Psoas muscle (tissue), 7 donors: ENCODE measurements at regions not wholly inside any gene's neighbourhood (a gene's known extent, or its start where the extent isn't known, plus 50 kb on each side); places are given as distances from the start of the nearest gene placed in this dataset.

Experiments
- ATAC-seq, 4 donors: fragments of 200-7000 bp; cut with Tn5 transposase; one replicate each; pipeline ENCODE4 v1.9.1; 2020; ENCODE audit warnings: moderate library complexity in 3 of 4, mild to moderate bottlenecking in 2 of 4
- DNase-seq, 2 donors: peaks; one replicate each; pipeline ENCODE4 v3.0.0-alpha.2; 2020
- H3K27ac ChIP-seq: fragments of 200-600 bp; one replicate; pipeline ENCODE4 v1.8.0; 2022
- H3K27me3 ChIP-seq, 3 donors: fragments of 200-600 bp in 1 of 3; one replicate each; pipeline versions ENCODE4 v1.6.1 to v1.8.0; 2013 to 2022; ENCODE audit warnings: low read length in 2 of 3, mild to moderate bottlenecking in 2 of 3, moderate library complexity in 1 of 3; ENCODE audit not compliant: insufficient read depth in 3 of 3
- H3K36me3 ChIP-seq, 2 donors: fragments of 200-600 bp in 1 of 2; one replicate each; pipeline versions ENCODE4 v1.6.1 to v1.8.0; 2013 to 2022; ENCODE audit warnings: low read depth in 1 of 2, mild to moderate bottlenecking in 1 of 2, moderate library complexity in 1 of 2; ENCODE audit not compliant: insufficient read depth in 1 of 2
- H3K4me1 ChIP-seq: fragments of 200-600 bp; one replicate; pipeline ENCODE4 v1.8.0; 2022
- H3K4me3 ChIP-seq: fragments of 200-600 bp; one replicate; pipeline ENCODE4 v1.8.0; 2022; ENCODE audit warnings: mild to moderate bottlenecking
- H3K9me3 ChIP-seq: fragments of 200-600 bp; one replicate; pipeline ENCODE4 v1.8.0; 2022
- WGBS, 3 donors: extraction: QIAGEN DNeasy Blood & Tissue Kit; methylation state at CpG; one replicate each; pipeline versions ENCODE4 v1.1.6 to v1.1.7; 2013; 5-methylcytosine and 5-hydroxymethylcytosine counted together
- intact Hi-C, 2 donors: fragments of 100-400 bp; cut with DNase I; formaldehyde crosslinking; loops; one replicate each; pipeline versions ENCODE4 v1.11.0 to v1.14.2; 2022
- TF ChIP-seq, protein P1 (sequence below): fragments of 200-600 bp; IDR thresholded peaks from one replicate; pipeline ENCODE4 v1.8.0; 2022; ENCODE audit warnings: antibody characterized with exemption
- donor health status: healthy with polysubstance abuse.
- donor health status: DM: no; HTN: no; CAD: no; lungs with moderate emphysema.
- donor health status: Bipolar disorder and iron deficiency.
- donor health status: healthy.
- donor health status: DM: yes; HTN: yes; CAD: no.
- donor health status: DM: no; HTN: no; CAD: no.
- donor health status: DM: yes; HTN: yes; CAD: no.

GRCh38 chr4:42816880-42817400 lies 75.6 kb upstream of the GRXCR1 start:
- Histone ChIP-seq H3K4me1 (no peaks in the 10 kb centered on the region), H3K9me3 (no peaks in the 10 kb centered on the region), H3K27me3 (no peaks in the 10 kb centered on the region), H3K4me3 (no peak overlapping the region), H3K36me3 (no peaks in the 10 kb centered on the region), H3K27ac (no peak overlapping the region)
- 76 to 85% (median 83%) methylated on average over 8 of the region's 8 CpGs for WGBS, 3 donors
- DNase-seq = no peak
- TF ChIP-seq, protein P1, sequence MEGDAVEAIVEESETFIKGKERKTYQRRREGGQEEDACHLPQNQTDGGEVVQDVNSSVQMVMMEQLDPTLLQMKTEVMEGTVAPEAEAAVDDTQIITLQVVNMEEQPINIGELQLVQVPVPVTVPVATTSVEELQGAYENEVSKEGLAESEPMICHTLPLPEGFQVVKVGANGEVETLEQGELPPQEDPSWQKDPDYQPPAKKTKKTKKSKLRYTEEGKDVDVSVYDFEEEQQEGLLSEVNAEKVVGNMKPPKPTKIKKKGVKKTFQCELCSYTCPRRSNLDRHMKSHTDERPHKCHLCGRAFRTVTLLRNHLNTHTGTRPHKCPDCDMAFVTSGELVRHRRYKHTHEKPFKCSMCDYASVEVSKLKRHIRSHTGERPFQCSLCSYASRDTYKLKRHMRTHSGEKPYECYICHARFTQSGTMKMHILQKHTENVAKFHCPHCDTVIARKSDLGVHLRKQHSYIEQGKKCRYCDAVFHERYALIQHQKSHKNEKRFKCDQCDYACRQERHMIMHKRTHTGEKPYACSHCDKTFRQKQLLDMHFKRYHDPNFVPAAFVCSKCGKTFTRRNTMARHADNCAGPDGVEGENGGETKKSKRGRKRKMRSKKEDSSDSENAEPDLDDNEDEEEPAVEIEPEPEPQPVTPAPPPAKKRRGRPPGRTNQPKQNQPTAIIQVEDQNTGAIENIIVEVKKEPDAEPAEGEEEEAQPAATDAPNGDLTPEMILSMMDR = no peak
- intact Hi-C loops = loop anchor here in 1 of 2 donors (5.0 kb wide), 1 partner anchor 250 kb away; no protein-coding TSS in a partner anchor
- no peak for ATAC-seq

- no peaks in the 10 kb centered on the region for H3K4me1 ChIP-seq
- 35 to 59% (median 52%) methylated on average over 9 of the region's 9 CpGs for WGBS, 3 donors
- H3K9me3 ChIP-seq = no peaks in the 10 kb centered on the region
- no peaks in the 10 kb centered on the region for H3K27me3 ChIP-seq
- intact Hi-C loops = loop anchor here in 1 of 2 donors (5.0 kb wide), 1 partner anchor 249 kb away; no protein-coding TSS in a partner anchor
- no peak overlapping the region for H3K4me3 ChIP-seq
- DNase-seq (no peak), ATAC-seq (no peak)
- no peaks in the 10 kb centered on the region for H3K36me3 ChIP-seq
- no peak overlapping the region for H3K27ac ChIP-seq
- TF ChIP-seq, protein P1 = no peak
These were observed 76.2 kb upstream of the GRXCR1 start for GRCh38 chr4:42816189-42816879.

GRCh38 chr4:42809419-42810084 lies 83.0 kb upstream of the GRXCR1 start:
- TF ChIP-seq, protein P1 = no peak
- H3K27me3 ChIP-seq = no peaks in the 10 kb centered on the region
- H3K36me3 ChIP-seq = no peaks in the 10 kb centered on the region
- ATAC-seq (no peak), DNase-seq (no peak)
- no peaks in the 10 kb centered on the region for H3K9me3 ChIP-seq
- H3K27ac ChIP-seq = no peak overlapping the region
- intact Hi-C loops = no loop called here
- no peaks in the 10 kb centered on the region for H3K4me1 ChIP-seq
- H3K4me3 ChIP-seq = no peak overlapping the region
- WGBS, 3 donors = 88 to 89% (median 89%) methylated on average over 7 of the region's 7 CpGs

DNA sequence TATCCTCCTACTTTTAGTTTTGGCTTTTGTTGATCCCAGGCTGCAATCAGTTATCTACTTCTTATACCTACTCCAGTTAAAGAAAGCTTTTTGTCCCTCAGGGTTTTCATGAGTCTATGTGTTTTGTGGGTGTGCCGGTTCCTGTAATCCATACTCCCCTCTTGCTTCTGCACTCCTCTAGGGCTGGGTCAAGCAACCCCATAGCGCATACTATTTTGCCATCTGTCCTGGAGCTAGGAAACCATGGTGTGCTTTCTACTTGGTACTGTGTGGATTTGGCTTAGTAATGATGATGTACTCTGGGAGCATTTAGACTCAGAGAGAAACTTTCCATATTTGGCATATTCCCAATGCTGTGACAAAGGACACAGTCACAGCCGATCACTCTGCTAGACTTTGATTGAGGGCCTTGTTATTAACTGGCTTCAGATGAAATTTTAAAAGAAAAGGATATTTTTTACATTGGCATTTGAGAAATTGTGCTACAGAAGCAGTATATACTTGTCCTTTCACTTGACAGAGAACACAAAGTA lies 86.1 kb upstream of the GRXCR1 start:
- Histone ChIP-seq H3K9me3 (no peaks in the 10 kb centered on the region), H3K36me3 (no peaks in the 10 kb centered on the region), H3K4me3 (no peak overlapping the region), H3K27me3 (no peaks in the 10 kb centered on the region), H3K4me1 (no peaks in the 10 kb centered on the region), H3K27ac (no peak overlapping the region)
- DNase-seq (no peak), ATAC-seq (no peak)
- intact Hi-C loops = no loop called here
- TF ChIP-seq, protein P1 = no peak
- WGBS, 3 donors = 66 to 86% (median 74%) methylated on average over 3 of the region's 3 CpGs
